C4-2B (cell line): ENCODE measurements at regions not wholly inside any gene's neighbourhood (a gene's known extent, or its start where the extent isn't known, plus 50 kb on each side); places are given as distances from the start of the nearest gene placed in this dataset.

Source experiments
- ZFX ChIP-seq: fragments of 450-650 bp; IDR thresholded peaks from 2 replicates; pipeline ENCODE4 v1.6.1; 2017
- TF ChIP-seq, protein P1 (sequence below): fragments of 450-650 bp; conservative IDR thresholded peaks from 2 replicates; pipeline ENCODE4 v1.5.1; 2017; ENCODE audit warnings: mild to moderate bottlenecking

DNA sequence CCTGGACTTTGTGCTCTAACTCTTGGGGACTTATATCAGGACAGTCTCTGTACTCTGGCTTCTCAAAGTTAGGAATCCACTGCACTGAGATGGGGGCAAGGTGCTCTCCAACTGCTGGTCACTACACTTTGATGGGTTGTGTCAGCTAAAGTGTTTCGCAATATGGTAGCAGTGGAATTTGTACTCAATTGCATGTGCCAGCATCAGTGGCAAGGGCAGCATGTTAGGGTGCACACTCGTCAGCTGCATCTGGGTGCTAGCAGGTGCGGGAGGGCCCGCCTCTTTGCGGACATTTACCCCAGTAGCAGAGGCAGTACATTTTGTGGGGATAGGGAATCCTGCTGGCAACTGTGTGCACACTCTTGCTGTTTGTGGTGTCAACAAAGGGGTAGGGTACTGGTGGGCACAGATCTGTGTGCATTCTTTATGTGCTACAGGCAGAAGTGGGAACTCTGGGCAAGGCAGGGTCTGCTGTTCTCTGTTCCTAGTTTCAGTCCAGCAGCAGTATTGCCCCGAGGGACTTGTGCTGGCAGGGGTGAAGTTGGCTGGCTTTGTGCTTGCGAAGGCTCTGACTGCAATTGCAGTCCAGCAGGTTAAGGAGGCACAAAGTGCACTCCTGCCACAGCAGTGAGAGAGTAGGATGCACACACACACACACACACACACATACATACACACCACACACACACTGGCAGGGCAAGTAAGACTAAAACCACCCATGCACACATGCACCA, 924.8 kb upstream of the CDH9 start:
- TF ChIP-seq, protein P1, sequence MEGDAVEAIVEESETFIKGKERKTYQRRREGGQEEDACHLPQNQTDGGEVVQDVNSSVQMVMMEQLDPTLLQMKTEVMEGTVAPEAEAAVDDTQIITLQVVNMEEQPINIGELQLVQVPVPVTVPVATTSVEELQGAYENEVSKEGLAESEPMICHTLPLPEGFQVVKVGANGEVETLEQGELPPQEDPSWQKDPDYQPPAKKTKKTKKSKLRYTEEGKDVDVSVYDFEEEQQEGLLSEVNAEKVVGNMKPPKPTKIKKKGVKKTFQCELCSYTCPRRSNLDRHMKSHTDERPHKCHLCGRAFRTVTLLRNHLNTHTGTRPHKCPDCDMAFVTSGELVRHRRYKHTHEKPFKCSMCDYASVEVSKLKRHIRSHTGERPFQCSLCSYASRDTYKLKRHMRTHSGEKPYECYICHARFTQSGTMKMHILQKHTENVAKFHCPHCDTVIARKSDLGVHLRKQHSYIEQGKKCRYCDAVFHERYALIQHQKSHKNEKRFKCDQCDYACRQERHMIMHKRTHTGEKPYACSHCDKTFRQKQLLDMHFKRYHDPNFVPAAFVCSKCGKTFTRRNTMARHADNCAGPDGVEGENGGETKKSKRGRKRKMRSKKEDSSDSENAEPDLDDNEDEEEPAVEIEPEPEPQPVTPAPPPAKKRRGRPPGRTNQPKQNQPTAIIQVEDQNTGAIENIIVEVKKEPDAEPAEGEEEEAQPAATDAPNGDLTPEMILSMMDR, result no peak
- TF ChIP-seq ZFX, result no peak
